GM12878 (cell line): ENCODE measurements at regions not wholly inside any gene's neighbourhood (a gene's known extent, or its start where the extent isn't known, plus 50 kb on each side); places are given as distances from the start of the nearest gene placed in this dataset.
"Not testable (repeated sequence)": the region's sequence is repeated elsewhere in the genome, so short reads cannot be mapped to it uniquely, and the experiment has no call there.

ENCODE experiments used
- ATAC-seq: fragments of 200-7000 bp; cut with Tn5 transposase; 3 replicates; pipeline ENCODE4 v1.9.1; 2020; ENCODE audit warnings: mild to moderate bottlenecking, moderate library complexity
- BruUV-seq: library from RNA; stranded (reverse); fragments of 400-500 nt; replicated peaks from 2 replicates; lab custom pipeline; 2021; lab: Mats Ljungman, UMichigan
- CTCF ChIA-PET: fragments of 300-600 bp; sonication (Branson Sonifier 250); formaldehyde crosslinking; extraction: SDS; loops from one replicate; lab custom pipeline; 2021; ENCODE audit warnings: inconsistent platforms; lab: Yijun Ruan, JAX
- POLR2A ChIA-PET: fragments of 350-600 bp; formaldehyde crosslinking; extraction: SDS; loops from one replicate; lab custom pipeline; 2021; ENCODE audit warnings: inconsistent platforms; lab: Charles Lee
- RAD21 ChIA-PET: fragments of 300-600 bp; sonication (Branson Sonifier 250); formaldehyde crosslinking; loops from one replicate; lab custom pipeline; 2023; ENCODE audit warnings: antibody characterized with exemption; ENCODE audit not compliant: unreplicated experiment; lab: Charles Lee
- SMC1A ChIA-PET: fragments of 300-600 bp; sonication (Branson Sonifier 250); formaldehyde crosslinking; loops from one replicate; lab custom pipeline; 2023; ENCODE audit not compliant: unreplicated experiment, uncharacterized antibody; lab: Charles Lee
- DNase-seq: peaks from one replicate; pipeline ENCODE4 v3.0.0-alpha.2; 2011; ENCODE audit warnings: low read depth, low spot score
- FAIRE-seq: peaks from 3 replicates; lab custom pipeline; 2011; peaks lifted over from hg19 to GRCh38; lab: Jason Lieb, UNC
- H2AFZ ChIP-seq: 2 replicates; pipeline ENCODE4 v1.6.0; 2011; ENCODE audit warnings: low read depth, low read length, control low read depth; ENCODE audit not compliant: control insufficient read depth
- H3K27ac ChIP-seq: 2 replicates; pipeline ENCODE4 v1.5.1; 2011; ENCODE audit warnings: control low read depth; ENCODE audit not compliant: control insufficient read depth, insufficient read depth
- H3K27me3 ChIP-seq, 2 experiments: replicated peaks in 1 of 2; 2 replicates each; pipeline versions ENCODE4 v1.6.0 to v1.6.1; 2011; ENCODE audit warnings: low read length in 1 of 2; ENCODE audit not compliant: control insufficient read depth in 2 of 2, insufficient read depth in 2 of 2
- H3K36me3 ChIP-seq, 2 experiments: 2 replicates each; pipeline ENCODE4 v1.5.1; 2011; ENCODE audit warnings: low read length in 1 of 2; ENCODE audit not compliant: control insufficient read depth in 2 of 2, insufficient read depth in 2 of 2
- H3K4me1 ChIP-seq: 2 replicates; pipeline ENCODE4 v1.6.1; 2011; ENCODE audit warnings: mild to moderate bottlenecking, low read length, moderate library complexity, mixed read lengths; ENCODE audit not compliant: control insufficient read depth, insufficient read depth
- H3K4me2 ChIP-seq: 2 replicates; pipeline ENCODE4 v1.6.0; 2011; ENCODE audit warnings: control low read depth; ENCODE audit not compliant: control insufficient read depth, insufficient read depth
- H3K4me3 ChIP-seq: fragments of 200-600 bp; sonication (generic); 2 replicates; pipeline ENCODE4 v1.5.1; 2016
- H3K79me2 ChIP-seq: 2 replicates; pipeline ENCODE4 v1.6.0; 2011; ENCODE audit warnings: low read length; ENCODE audit not compliant: control insufficient read depth, insufficient read depth
- H3K9ac ChIP-seq: 2 replicates; pipeline ENCODE4 v1.8.0; 2011; ENCODE audit warnings: low read length, control low read depth, mixed read lengths; ENCODE audit not compliant: control insufficient read depth, insufficient read depth
- H3K9me3 ChIP-seq: replicated peaks from 3 replicates; pipeline ENCODE4 v1.5.1; 2011; ENCODE audit warnings: mild to moderate bottlenecking, low read length; ENCODE audit not compliant: control insufficient read depth, insufficient read depth
- H4K20me1 ChIP-seq: 2 replicates; pipeline ENCODE4 v1.6.0; 2011; ENCODE audit not compliant: control insufficient read depth, insufficient read depth
- CHD2 ChIP-seq: IDR thresholded peaks from 2 replicates; pipeline ENCODE4 v1.6.1; 2011; ENCODE audit warnings: low read depth, low read length, improper control_type of control experiment, borderline replicate concordance
- ETV6 ChIP-seq, 2 experiments: fragments of 450-650 bp in 1 of 2; IDR thresholded peaks in 1 of 2; conservative IDR thresholded peaks in 1 of 2; 2 replicates each; pipeline ENCODE4 v1.6.1; 2014; ENCODE audit warnings: antibody characterized with exemption in 1 of 2, borderline replicate concordance in 1 of 2, low read depth in 1 of 2, mild to moderate bottlenecking in 1 of 2, moderate library complexity in 1 of 2
- JUNB ChIP-seq: IDR thresholded peaks from 2 replicates; pipeline ENCODE4 v1.6.1; 2016; ENCODE audit warnings: antibody characterized with exemption, mild to moderate bottlenecking
- MEF2A ChIP-seq: IDR thresholded peaks from 2 replicates; pipeline ENCODE4 v1.6.1; 2011; ENCODE audit warnings: low read depth, mild to moderate bottlenecking, low read length, moderate library complexity; ENCODE audit not compliant: insufficient read depth
- NKRF ChIP-seq: fragments of 450-650 bp; conservative IDR thresholded peaks from 2 replicates; pipeline ENCODE4 v1.6.1; 2017; ENCODE audit warnings: mild to moderate bottlenecking, moderate library complexity
- RAD21 ChIP-seq: IDR thresholded peaks from 2 replicates; pipeline ENCODE4 v1.6.1; 2011; ENCODE audit warnings: mild to moderate bottlenecking, low read depth, low read length, moderate library complexity; ENCODE audit not compliant: insufficient read depth
- SMC3 ChIP-seq: IDR thresholded peaks from 2 replicates; pipeline ENCODE4 v1.6.1; 2011; ENCODE audit warnings: low read length, improper control_type of control experiment, borderline replicate concordance
- YBX1 ChIP-seq: fragments of 450-650 bp; IDR thresholded peaks from 2 replicates; pipeline ENCODE4 v1.6.1; 2016; ENCODE audit warnings: antibody characterized with exemption
- ZNF622 ChIP-seq: fragments of 450-650 bp; IDR thresholded peaks from 2 replicates; pipeline ENCODE4 v1.6.1; 2017; ENCODE audit warnings: mild to moderate bottlenecking, inconsistent platforms
- WGBS: methylation state at CpG from one replicate; pipeline ENCODE4 v1.1.6; 2016; ENCODE audit warnings: low lambda C conversion rate; ENCODE audit not compliant: insufficient replicate concordance, insufficient coverage; ENCODE audit errors: missing lambda C conversion rate; 5-methylcytosine and 5-hydroxymethylcytosine counted together
- in situ Hi-C: fragments of 300-500 bp; cut with MboI; formaldehyde crosslinking; loops from 9 replicates; pipeline ENCODE4 v1.14.3; 2018; ENCODE audit warnings: mixed read lengths
- intact Hi-C: fragments of 100-400 bp; cut with micrococcal nuclease; formaldehyde crosslinking; loops from one replicate; pipeline ENCODE4 v1.14.2; 2022; ENCODE audit not compliant: unreplicated experiment

GRCh38 chr7:12017046-12017445 lies 185.0 kb upstream of the THSD7A start:
- ChIA-PET POLR2A (no interaction called here), CTCF (no interaction called here), SMC1A (interaction anchor here (1.3 kb wide), 1 partner anchor 9 kb away, joined by 3 read pairs; no protein-coding TSS in a partner anchor), RAD21 (no interaction called here)
- DNase-seq (no peak), ATAC-seq (no peak), FAIRE-seq (no peak)
- no peaks in the 10 kb centered on the region for H3K36me3 ChIP-seq
- no peak overlapping the region for H3K27ac ChIP-seq
- H3K4me1 ChIP-seq = no peaks in the 10 kb centered on the region
- TF ChIP-seq ZNF622 = no peak
- no peak for TF ChIP-seq RAD21
- TF ChIP-seq MEF2A = no peak
- no peak for TF ChIP-seq ETV6 (conservative IDR thresholded peaks at IDR 0.05 in 1 of 2, IDR thresholded peaks at IDR 0.05 in 1 of 2; ENCODE audit: borderline replicate concordance in 1 of 2, low read depth in 1 of 2)
- TF ChIP-seq NKRF = no peak
- TF ChIP-seq JUNB = no peak
- no peak for TF ChIP-seq YBX1
- no peak for TF ChIP-seq SMC3
- TF ChIP-seq CHD2 = no peak
- no peak overlapping the region for H3K9ac ChIP-seq
- H2AFZ ChIP-seq = no peak overlapping the region
- H4K20me1 ChIP-seq = no peaks in the 10 kb centered on the region
- intact Hi-C loops = no loop called here
- no peak overlapping the region for H3K4me2 ChIP-seq
- 0% methylated on average over 1 of the region's 1 CpG for WGBS
- BruUV-seq = no TSS peak
- in situ Hi-C loops = no loop called here
- H3K4me3 ChIP-seq = no peak overlapping the region
- no peaks in the 10 kb centered on the region for H3K27me3 ChIP-seq
- no peaks in the 10 kb centered on the region for H3K9me3 ChIP-seq
- H3K79me2 ChIP-seq = no peaks in the 10 kb centered on the region

GRCh38 chr7:12022011-12022410 lies 189.1 kb upstream of the TMEM106B start:
- CTCF ChIA-PET, BruUV-seq, RAD21 ChIA-PET, DNase-seq, H3K4me1 ChIP-seq, H3K27me3 ChIP-seq, H3K27ac ChIP-seq, FAIRE-seq, H2AFZ ChIP-seq, H3K4me3 ChIP-seq, intact Hi-C loops, H3K36me3 ChIP-seq, H3K79me2 ChIP-seq, H3K4me2 ChIP-seq, in situ Hi-C loops, H4K20me1 ChIP-seq, SMC1A ChIA-PET, ATAC-seq, H3K9me3 ChIP-seq, H3K9ac ChIP-seq, POLR2A ChIA-PET: not testable (repeated sequence)
- 20% methylated on average over 1 of the region's 1 CpG for WGBS
